ENCODE measurements at regions not wholly inside any gene's neighbourhood (a gene's known extent, or its start where the extent isn't known, plus 50 kb on each side); places are given as distances from the start of the nearest gene placed in this dataset.

DNA sequence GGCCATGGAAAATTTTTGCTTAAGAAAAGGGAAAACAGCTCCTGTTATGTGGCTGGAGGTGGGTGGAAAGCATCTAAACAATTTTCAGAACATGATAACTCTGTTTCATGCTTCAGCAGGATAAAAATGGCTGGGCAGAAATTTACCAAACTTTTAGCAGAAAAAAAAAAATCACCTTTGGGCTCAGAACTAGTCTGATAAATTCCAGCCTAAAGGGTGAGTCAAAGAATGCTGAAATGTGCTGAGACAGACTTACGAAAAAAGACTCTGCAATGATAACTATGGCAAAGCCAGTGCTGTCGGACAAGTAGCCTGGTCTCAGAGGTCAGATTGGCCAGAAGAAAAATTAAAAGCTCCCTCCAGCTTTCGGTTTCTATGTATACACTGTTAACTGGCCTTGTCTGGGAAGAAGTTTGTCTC, 123.6 kb downstream of the LRATD1 start:
- Histone ChIP-seq H3K79me2 (ENCODE audit: insufficient read depth, low read length) (no peaks in the 10 kb centered on the region), H3K4me1 (ENCODE audit: insufficient read depth, low read length) (no peaks in the 10 kb centered on the region), H3K9me3 (ENCODE audit: insufficient read depth, low read length, severe bottlenecking) (no peaks in the 10 kb centered on the region), H4K20me1 (ENCODE audit: insufficient read depth, low read length) (no peaks in the 10 kb centered on the region), H2AFZ (ENCODE audit: low read depth, low read length) (no peak overlapping the region), H3K9ac (ENCODE audit: low read depth, low read length) (no peak overlapping the region), H3K4me3 (ENCODE audit: low read depth in 1 of 2, low read length in 2 of 2) (no peak overlapping the region), H3K27me3 (ENCODE audit: insufficient read depth, low read length, poor library complexity) (no peaks in the 10 kb centered on the region), H3K4me2 (ENCODE audit: insufficient read depth, low read length) (no peak overlapping the region), H3K27ac (ENCODE audit: low read length) (no peak overlapping the region), H3K36me3 (ENCODE audit: insufficient read depth, low read length) (no peaks in the 10 kb centered on the region)
- no peak for ATAC-seq (ENCODE audit: insufficient read depth, low read depth)
- TF ChIP-seq, protein P1, sequence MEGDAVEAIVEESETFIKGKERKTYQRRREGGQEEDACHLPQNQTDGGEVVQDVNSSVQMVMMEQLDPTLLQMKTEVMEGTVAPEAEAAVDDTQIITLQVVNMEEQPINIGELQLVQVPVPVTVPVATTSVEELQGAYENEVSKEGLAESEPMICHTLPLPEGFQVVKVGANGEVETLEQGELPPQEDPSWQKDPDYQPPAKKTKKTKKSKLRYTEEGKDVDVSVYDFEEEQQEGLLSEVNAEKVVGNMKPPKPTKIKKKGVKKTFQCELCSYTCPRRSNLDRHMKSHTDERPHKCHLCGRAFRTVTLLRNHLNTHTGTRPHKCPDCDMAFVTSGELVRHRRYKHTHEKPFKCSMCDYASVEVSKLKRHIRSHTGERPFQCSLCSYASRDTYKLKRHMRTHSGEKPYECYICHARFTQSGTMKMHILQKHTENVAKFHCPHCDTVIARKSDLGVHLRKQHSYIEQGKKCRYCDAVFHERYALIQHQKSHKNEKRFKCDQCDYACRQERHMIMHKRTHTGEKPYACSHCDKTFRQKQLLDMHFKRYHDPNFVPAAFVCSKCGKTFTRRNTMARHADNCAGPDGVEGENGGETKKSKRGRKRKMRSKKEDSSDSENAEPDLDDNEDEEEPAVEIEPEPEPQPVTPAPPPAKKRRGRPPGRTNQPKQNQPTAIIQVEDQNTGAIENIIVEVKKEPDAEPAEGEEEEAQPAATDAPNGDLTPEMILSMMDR (IDR thresholded peaks at IDR 0.05; ENCODE audit: borderline replicate concordance, extremely low read depth, low read length, poor library complexity, severe bottlenecking): no peak
- no peak for TF ChIP-seq EZH2 (IDR thresholded peaks at IDR 0.05; ENCODE audit: borderline replicate concordance, low read depth, low read length, severe bottlenecking)
- no peak for DNase-seq

DNA sequence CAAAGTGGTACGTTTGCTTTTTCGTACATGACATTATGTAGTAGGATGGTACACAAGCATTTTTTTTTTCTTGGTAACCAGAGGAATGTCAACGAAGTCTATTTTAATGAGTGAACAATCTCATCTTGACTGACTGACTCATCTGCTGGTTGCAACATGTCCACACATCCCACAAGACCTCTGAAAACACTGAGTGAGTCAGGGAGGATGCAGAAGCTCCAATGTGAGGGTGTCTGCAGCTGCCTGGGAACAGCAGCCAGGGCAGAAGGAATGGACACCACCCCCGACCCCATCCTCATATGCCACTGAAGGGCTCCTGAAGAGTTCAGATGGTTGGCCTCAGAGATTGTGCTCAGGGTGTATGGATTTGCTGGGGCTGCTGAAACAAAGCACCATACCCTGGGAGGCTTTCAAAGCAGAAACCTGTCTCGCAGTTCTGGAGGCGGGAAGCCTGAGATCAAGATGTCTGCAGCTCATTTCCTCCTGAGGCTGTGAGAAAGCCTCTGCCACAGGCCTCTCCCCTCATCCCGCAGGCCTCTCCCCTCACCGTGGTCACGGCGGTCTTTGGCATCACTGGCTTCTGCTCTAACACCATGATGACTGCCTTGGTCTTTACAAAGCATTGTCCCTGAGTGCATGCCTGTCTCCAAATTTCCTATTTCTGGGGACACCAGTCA, 124.6 kb downstream of the LRATD1 start:
- Histone ChIP-seq H4K20me1 (ENCODE audit: insufficient read depth, low read length) (no peaks in the 10 kb centered on the region), H3K36me3 (ENCODE audit: insufficient read depth, low read length) (no peaks in the 10 kb centered on the region), H3K4me1 (ENCODE audit: insufficient read depth, low read length) (no peaks in the 10 kb centered on the region), H3K9ac (ENCODE audit: low read depth, low read length) (no peak overlapping the region), H3K27ac (ENCODE audit: low read length) (no peak overlapping the region), H3K79me2 (ENCODE audit: insufficient read depth, low read length) (no peaks in the 10 kb centered on the region), H3K4me3 (ENCODE audit: low read depth in 1 of 2, low read length in 2 of 2) (no peak overlapping the region), H2AFZ (ENCODE audit: low read depth, low read length) (no peak overlapping the region), H3K27me3 (ENCODE audit: insufficient read depth, low read length, poor library complexity) (no peaks in the 10 kb centered on the region), H3K9me3 (ENCODE audit: insufficient read depth, low read length, severe bottlenecking) (no peaks in the 10 kb centered on the region), H3K4me2 (ENCODE audit: insufficient read depth, low read length) (no peak overlapping the region)
- no peak for ATAC-seq (ENCODE audit: insufficient read depth, low read depth)
- TF ChIP-seq EZH2 (IDR thresholded peaks at IDR 0.05; ENCODE audit: borderline replicate concordance, low read depth, low read length, severe bottlenecking): no peak
- TF ChIP-seq, protein P1 (IDR thresholded peaks at IDR 0.05; ENCODE audit: borderline replicate concordance, extremely low read depth, low read length, poor library complexity, severe bottlenecking): no peak
- no peak for DNase-seq

DNA sequence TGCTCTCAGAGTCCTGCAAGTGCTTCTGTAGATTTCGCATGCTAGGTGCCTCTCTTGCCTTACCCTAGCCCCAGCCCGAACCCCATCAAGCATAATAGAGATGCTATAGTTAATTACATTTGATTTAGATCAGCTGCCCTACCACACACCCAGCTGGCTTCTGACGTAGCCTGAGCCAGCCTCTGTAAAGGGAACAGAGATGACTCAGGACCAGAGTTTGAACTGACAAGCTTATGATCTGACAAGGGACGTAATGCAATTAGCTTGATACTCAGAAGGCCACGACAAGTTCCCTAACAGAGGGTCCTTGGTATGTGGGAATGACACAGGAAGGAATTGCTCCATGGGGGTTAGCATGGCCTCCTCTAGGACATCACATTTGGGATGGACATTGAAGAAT, 126.6 kb downstream of the LRATD1 start:
- no peaks in the 10 kb centered on the region for H3K36me3 ChIP-seq (ENCODE audit: insufficient read depth, low read length)
- H3K4me1 ChIP-seq (ENCODE audit: insufficient read depth, low read length): no peaks in the 10 kb centered on the region
- no peak overlapping the region for H3K27ac ChIP-seq (ENCODE audit: low read length)
- H3K9me3 ChIP-seq (ENCODE audit: insufficient read depth, low read length, severe bottlenecking): no peaks in the 10 kb centered on the region
- DNase-seq (no peak), ATAC-seq (ENCODE audit: insufficient read depth, low read depth) (no peak)
- no peak overlapping the region for H3K4me3 ChIP-seq (ENCODE audit: low read depth in 1 of 2, low read length in 2 of 2)
- no peak overlapping the region for H3K4me2 ChIP-seq (ENCODE audit: insufficient read depth, low read length)
- H4K20me1 ChIP-seq (ENCODE audit: insufficient read depth, low read length): no peaks in the 10 kb centered on the region
- no peak overlapping the region for H3K9ac ChIP-seq (ENCODE audit: low read depth, low read length)
- H2AFZ ChIP-seq (ENCODE audit: low read depth, low read length): no peak overlapping the region
- TF ChIP-seq EZH2 (IDR thresholded peaks at IDR 0.05; ENCODE audit: borderline replicate concordance, low read depth, low read length, severe bottlenecking): no peak
- TF ChIP-seq, protein P1 (IDR thresholded peaks at IDR 0.05; ENCODE audit: borderline replicate concordance, extremely low read depth, low read length, poor library complexity, severe bottlenecking): no peak
- no peaks in the 10 kb centered on the region for H3K27me3 ChIP-seq (ENCODE audit: insufficient read depth, low read length, poor library complexity)
- no peaks in the 10 kb centered on the region for H3K79me2 ChIP-seq (ENCODE audit: insufficient read depth, low read length)
